ENCODE measurements at regions not wholly inside any gene's neighbourhood (a gene's known extent, or its start where the extent isn't known, plus 50 kb on each side); places are given as distances from the start of the nearest gene placed in this dataset.

- H3K9me2 ChIP-seq (ENCODE audit: insufficient read depth, low read length): no peaks in the 10 kb centered on the region
- no peaks in the 10 kb centered on the region for H3F3A ChIP-seq (ENCODE audit: insufficient read depth, low read length, poor library complexity, severe bottlenecking)
- H3K4me3 ChIP-seq (ENCODE audit: low read length): no peak overlapping the region
- no peaks in the 10 kb centered on the region for H3K36me3 ChIP-seq (ENCODE audit: insufficient read depth, low read length)
- no peaks in the 10 kb centered on the region for H3K27me3 ChIP-seq (ENCODE audit: insufficient read depth, low read depth, low read length)
- no peak overlapping the region for H2AFZ ChIP-seq (ENCODE audit: low read depth, low read length)
- no peak overlapping the region for H3K27ac ChIP-seq (ENCODE audit: low read length)
- TF ChIP-seq, protein P1, sequence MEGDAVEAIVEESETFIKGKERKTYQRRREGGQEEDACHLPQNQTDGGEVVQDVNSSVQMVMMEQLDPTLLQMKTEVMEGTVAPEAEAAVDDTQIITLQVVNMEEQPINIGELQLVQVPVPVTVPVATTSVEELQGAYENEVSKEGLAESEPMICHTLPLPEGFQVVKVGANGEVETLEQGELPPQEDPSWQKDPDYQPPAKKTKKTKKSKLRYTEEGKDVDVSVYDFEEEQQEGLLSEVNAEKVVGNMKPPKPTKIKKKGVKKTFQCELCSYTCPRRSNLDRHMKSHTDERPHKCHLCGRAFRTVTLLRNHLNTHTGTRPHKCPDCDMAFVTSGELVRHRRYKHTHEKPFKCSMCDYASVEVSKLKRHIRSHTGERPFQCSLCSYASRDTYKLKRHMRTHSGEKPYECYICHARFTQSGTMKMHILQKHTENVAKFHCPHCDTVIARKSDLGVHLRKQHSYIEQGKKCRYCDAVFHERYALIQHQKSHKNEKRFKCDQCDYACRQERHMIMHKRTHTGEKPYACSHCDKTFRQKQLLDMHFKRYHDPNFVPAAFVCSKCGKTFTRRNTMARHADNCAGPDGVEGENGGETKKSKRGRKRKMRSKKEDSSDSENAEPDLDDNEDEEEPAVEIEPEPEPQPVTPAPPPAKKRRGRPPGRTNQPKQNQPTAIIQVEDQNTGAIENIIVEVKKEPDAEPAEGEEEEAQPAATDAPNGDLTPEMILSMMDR (IDR thresholded peaks at IDR 0.05; ENCODE audit: poor library complexity, severe bottlenecking): no peak
- TF ChIP-seq RAD21 (conservative IDR thresholded peaks at IDR 0.05) (no peak), EP300 (conservative IDR thresholded peaks at IDR 0.05; ENCODE audit: poor library complexity, severe bottlenecking) (no peak), EZH2 (IDR thresholded peaks at IDR 0.05; ENCODE audit: borderline replicate concordance, insufficient read depth, low read length, poor library complexity, severe bottlenecking) (no peak), REST (IDR thresholded peaks at IDR 0.05; ENCODE audit: borderline replicate concordance) (no peak), TAF1 (IDR thresholded peaks at IDR 0.05; ENCODE audit: low read depth) (no peak), SMC3 (conservative IDR thresholded peaks at IDR 0.05; ENCODE audit: poor library complexity) (no peak), POLR2AphosphoS5 (IDR thresholded peaks at IDR 0.05) (no peak), MXI1 (conservative IDR thresholded peaks at IDR 0.05; ENCODE audit: poor library complexity, severe bottlenecking) (no peak)
- no peaks in the 10 kb centered on the region for H3K9me3 ChIP-seq (ENCODE audit: low read length)
- no peaks in the 10 kb centered on the region for H3K79me2 ChIP-seq (replicated peaks; ENCODE audit: insufficient read depth, low read length)
- no peaks in the 10 kb centered on the region for H4K20me1 ChIP-seq (ENCODE audit: insufficient read depth)
- no peak overlapping the region for H3K9ac ChIP-seq (ENCODE audit: low read length)
- H3K4me2 ChIP-seq (ENCODE audit: low read length): no peak overlapping the region
These were observed 856.5 kb upstream of the ARPP21 start for GRCh38 chr3:34782871-34783270.

DNA sequence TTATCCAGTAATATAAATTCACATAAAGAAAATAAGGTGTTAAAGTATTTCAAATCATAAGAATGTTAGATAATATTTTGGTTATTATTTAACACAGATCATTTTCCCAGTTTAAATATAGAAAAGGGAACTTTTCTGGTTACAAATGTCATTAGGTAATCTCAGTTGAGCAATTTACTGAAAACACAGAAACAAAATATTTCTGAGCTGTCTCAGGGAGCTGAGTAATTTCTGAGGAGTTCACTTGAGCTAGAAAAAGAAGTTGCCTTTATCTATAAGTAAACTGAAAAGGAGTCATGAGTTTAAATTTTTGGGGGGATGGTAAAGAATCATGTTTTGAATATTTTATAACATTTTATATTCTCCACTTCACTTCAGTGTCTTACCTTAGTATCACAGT lies 855.4 kb upstream of the ARPP21 start:
- Histone ChIP-seq H3K9me3 (ENCODE audit: low read length) (no peaks in the 10 kb centered on the region), H4K20me1 (ENCODE audit: insufficient read depth) (no peaks in the 10 kb centered on the region), H3K27me3 (ENCODE audit: insufficient read depth, low read depth, low read length) (no peaks in the 10 kb centered on the region), H3K9ac (ENCODE audit: low read length) (no peak overlapping the region), H3K27ac (ENCODE audit: low read length) (no peak overlapping the region), H3K79me2 (replicated peaks; ENCODE audit: insufficient read depth, low read length) (no peaks in the 10 kb centered on the region), H3F3A (ENCODE audit: insufficient read depth, low read length, poor library complexity, severe bottlenecking) (no peaks in the 10 kb centered on the region), H3K4me2 (ENCODE audit: low read length) (no peak overlapping the region), H3K4me3 (ENCODE audit: low read length) (no peak overlapping the region), H3K36me3 (ENCODE audit: insufficient read depth, low read length) (no peaks in the 10 kb centered on the region), H2AFZ (ENCODE audit: low read depth, low read length) (no peak overlapping the region), H3K9me2 (ENCODE audit: insufficient read depth, low read length) (no peaks in the 10 kb centered on the region)
- TF ChIP-seq REST (IDR thresholded peaks at IDR 0.05; ENCODE audit: borderline replicate concordance) (no peak), RAD21 (conservative IDR thresholded peaks at IDR 0.05) (no peak), MXI1 (conservative IDR thresholded peaks at IDR 0.05; ENCODE audit: poor library complexity, severe bottlenecking) (no peak), POLR2AphosphoS5 (IDR thresholded peaks at IDR 0.05) (no peak), EP300 (conservative IDR thresholded peaks at IDR 0.05; ENCODE audit: poor library complexity, severe bottlenecking) (no peak), TAF1 (IDR thresholded peaks at IDR 0.05; ENCODE audit: low read depth) (no peak), SMC3 (conservative IDR thresholded peaks at IDR 0.05; ENCODE audit: poor library complexity) (no peak), EZH2 (IDR thresholded peaks at IDR 0.05; ENCODE audit: borderline replicate concordance, insufficient read depth, low read length, poor library complexity, severe bottlenecking) (no peak)
- TF ChIP-seq, protein P1 (IDR thresholded peaks at IDR 0.05; ENCODE audit: poor library complexity, severe bottlenecking): no peak

All from neural cell (in vitro differentiated cells).